ENCODE measurements at regions not wholly inside any gene's neighbourhood (a gene's known extent, or its start where the extent isn't known, plus 50 kb on each side); places are given as distances from the start of the nearest gene placed in this dataset.

DNA sequence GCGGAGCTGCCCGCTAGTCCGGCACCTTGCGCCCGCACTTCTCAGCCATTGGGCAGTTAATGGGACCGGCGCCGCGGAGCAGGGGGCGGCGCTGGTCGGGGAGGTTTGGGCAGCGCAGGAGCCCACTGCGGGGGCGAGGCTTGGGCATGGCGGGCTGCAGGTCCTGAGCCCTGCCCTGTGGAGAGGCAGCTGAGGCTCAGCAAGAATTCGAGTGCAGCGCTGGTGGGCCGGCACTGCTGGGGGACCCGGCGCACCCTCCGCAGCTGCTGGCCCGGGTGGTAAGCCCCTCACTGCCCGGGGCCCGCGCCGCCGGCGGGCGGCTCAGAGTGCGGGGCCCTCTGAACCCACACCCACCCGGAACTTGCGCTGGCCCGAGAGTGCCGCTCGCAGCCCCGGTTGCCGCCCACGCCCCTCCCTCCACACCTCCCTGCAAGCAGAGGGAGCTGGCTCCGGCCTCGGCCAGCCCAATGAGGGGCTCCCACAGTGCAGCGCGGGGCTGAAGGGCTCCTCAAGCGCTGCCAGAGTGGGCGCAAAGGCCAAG, 835.0 kb downstream of the TBL1XR1 start (continued):
- TF ChIP-seq FOXO4 (CRISPR knock-in tag; IDR thresholded peaks at IDR 0.05), result no peak
- no peak for TF ChIP-seq ZC3H8 (IDR thresholded peaks at IDR 0.05)
- no peak for TF ChIP-seq FOXJ2 (tag; IDR thresholded peaks at IDR 0.05)
- TF ChIP-seq GABPB1 (CRISPR knock-in tag; IDR thresholded peaks at IDR 0.05), result no peak
- no peak for TF ChIP-seq TBL1XR1 (IDR thresholded peaks at IDR 0.05; ENCODE audit: low read length in 2 of 2)
- TF ChIP-seq, protein P1, sequence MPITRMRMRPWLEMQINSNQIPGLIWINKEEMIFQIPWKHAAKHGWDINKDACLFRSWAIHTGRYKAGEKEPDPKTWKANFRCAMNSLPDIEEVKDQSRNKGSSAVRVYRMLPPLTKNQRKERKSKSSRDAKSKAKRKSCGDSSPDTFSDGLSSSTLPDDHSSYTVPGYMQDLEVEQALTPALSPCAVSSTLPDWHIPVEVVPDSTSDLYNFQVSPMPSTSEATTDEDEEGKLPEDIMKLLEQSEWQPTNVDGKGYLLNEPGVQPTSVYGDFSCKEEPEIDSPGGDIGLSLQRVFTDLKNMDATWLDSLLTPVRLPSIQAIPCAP (CRISPR knock-in tag; IDR thresholded peaks at IDR 0.05; ENCODE audit: borderline replicate concordance), result no peak
- no peak for TF ChIP-seq RBM39 (optimal IDR thresholded peaks at IDR 0.05; ENCODE audit: low read depth, low read length)
- no peak for TF ChIP-seq ZHX1 (conservative IDR thresholded peaks at IDR 0.05; ENCODE audit: low read length)
- TF ChIP-seq ZNF436 (CRISPR knock-in tag; IDR thresholded peaks at IDR 0.05), result no peak
- no peak for TF ChIP-seq TAF7 (tag; IDR thresholded peaks at IDR 0.05)
- TF ChIP-seq MAZ (CRISPR knock-in tag; conservative IDR thresholded peaks at IDR 0.05 in 1 of 2, IDR thresholded peaks at IDR 0.05 in 1 of 2), result peak in 1 of 2 experiments; percentile 45; a peak in 1 of 4 replicates
- no peak for TF ChIP-seq WHSC1 (IDR thresholded peaks at IDR 0.05; ENCODE audit: low read length)
- no peak for TF ChIP-seq BRF1 (IDR thresholded peaks at IDR 0.05; ENCODE audit: borderline replicate concordance, extremely low read depth, insufficient read length)
- no peak for TF ChIP-seq HDAC2 (IDR thresholded peaks at IDR 0.05)
- no peak for TF ChIP-seq ZFP30 (CRISPR knock-in tag; IDR thresholded peaks at IDR 0.05; ENCODE audit: borderline replicate concordance)
- TF ChIP-seq ATF2 (CRISPR knock-in tag; IDR thresholded peaks at IDR 0.05), result no peak
- no peak for TF ChIP-seq NBN (IDR thresholded peaks at IDR 0.05; ENCODE audit: low read depth)
- TF ChIP-seq KAT7 (CRISPR knock-in tag; IDR thresholded peaks at IDR 0.05; ENCODE audit: borderline replicate concordance), result no peak
- TF ChIP-seq ELF4 (CRISPR knock-in tag; IDR thresholded peaks at IDR 0.05), result no peak
- TF ChIP-seq CREM (IDR thresholded peaks at IDR 0.05; ENCODE audit: low read depth), result no peak
- TF ChIP-seq ZNF354B (CRISPR knock-in tag; IDR thresholded peaks at IDR 0.05), result no peak
- TF ChIP-seq SP1 (CRISPR knock-in tag; IDR thresholded peaks at IDR 0.05), result no peak
- no peak for TF ChIP-seq RAD51 (IDR thresholded peaks at IDR 0.05; ENCODE audit: borderline replicate concordance, low read depth)
- TF ChIP-seq BRF2 (IDR thresholded peaks at IDR 0.05; ENCODE audit: borderline replicate concordance, insufficient read depth, insufficient read length), result no peak

All from K562 (cell line).